Endothelial cell of umbilical vein (primary cell): ENCODE measurements at regions not wholly inside any gene's neighbourhood (a gene's known extent, or its start where the extent isn't known, plus 50 kb on each side); places are given as distances from the start of the nearest gene placed in this dataset.

Source experiments
- BruUV-seq: library from RNA; stranded (reverse); fragments of 400-500 nt; replicated peaks from 2 replicates; lab custom pipeline; 2021; lab: Mats Ljungman, UMichigan
- CTCF ChIA-PET: fragments of 300-600, 350-600 bp; sonication (Branson Sonifier 250); formaldehyde crosslinking; loops from one replicate; lab custom pipeline; 2021; ENCODE audit warnings: antibody characterized with exemption, inconsistent platforms; lab: Charles Lee
- POLR2A ChIA-PET: fragments of 300-600, 350-600 bp; sonication (Branson Sonifier 250); formaldehyde crosslinking; loops from one replicate; lab custom pipeline; 2021; ENCODE audit warnings: antibody characterized with exemption, inconsistent platforms; lab: Charles Lee
- DNase-seq: peaks from one replicate; pipeline ENCODE4 v3.0.0-alpha.2; 2011; ENCODE audit warnings: low read depth, low spot score
- FAIRE-seq: peaks from 2 replicates; lab custom pipeline; 2011; peaks lifted over from hg19 to GRCh38; lab: Jason Lieb, UNC
- H2AFZ ChIP-seq: 2 replicates; pipeline ENCODE4 v1.6.0; 2012; ENCODE audit warnings: low read depth, low read length, control low read depth, inconsistent platforms
- H3K27ac ChIP-seq: 2 replicates; pipeline ENCODE4 v1.5.1; 2011; ENCODE audit warnings: low read depth, mild to moderate bottlenecking, control low read depth, low read length, moderate library complexity; ENCODE audit not compliant: insufficient read depth
- H3K27me3 ChIP-seq, 2 experiments: 2 replicates each; pipeline versions ENCODE4 v1.6.0 to v1.6.1; 2011; ENCODE audit warnings: low read length in 2 of 2, mixed read lengths in 1 of 2; ENCODE audit not compliant: control insufficient read depth in 2 of 2, insufficient read depth in 2 of 2
- H3K36me3 ChIP-seq, 2 experiments: 2 replicates in 1 of 2; 3 replicates in 1 of 2; pipeline ENCODE4 v1.5.1; 2011; ENCODE audit warnings: low read length in 2 of 2, mild to moderate bottlenecking in 1 of 2, moderate library complexity in 1 of 2; ENCODE audit not compliant: control insufficient read depth in 2 of 2, insufficient read depth in 2 of 2; ENCODE audit errors: extremely low read depth in 1 of 2
- H3K4me1 ChIP-seq: 3 replicates; pipeline ENCODE4 v1.5.1; 2011; ENCODE audit warnings: mild to moderate bottlenecking, low read length; ENCODE audit not compliant: control insufficient read depth, insufficient read depth; ENCODE audit errors: extremely low read depth
- H3K4me2 ChIP-seq: 2 replicates; pipeline ENCODE4 v1.6.1; 2011; ENCODE audit warnings: low read length, control low read depth, mixed read lengths; ENCODE audit not compliant: insufficient read depth
- H3K4me3 ChIP-seq, 3 experiments: fragments of 200-600 bp in 1 of 3; sonication (generic), shearing (Covaris generic) in 1 of 3; replicated peaks in 1 of 3; 2 replicates each; pipeline ENCODE4 v1.5.1; 2011 to 2016; ENCODE audit warnings: control low read depth in 3 of 3, low read length in 3 of 3, mild to moderate bottlenecking in 2 of 3, inconsistent platforms in 1 of 3, low read depth in 1 of 3, moderate library complexity in 1 of 3; ENCODE audit not compliant: insufficient read depth in 1 of 3
- H3K79me2 ChIP-seq: 2 replicates; pipeline ENCODE4 v1.6.0; 2012; ENCODE audit warnings: low read length, inconsistent platforms; ENCODE audit not compliant: control insufficient read depth, insufficient read depth
- H3K9ac ChIP-seq: replicated peaks from 2 replicates; pipeline ENCODE3; 2011; ENCODE audit warnings: low read length, control low read depth; ENCODE audit not compliant: insufficient read depth; ENCODE audit errors: extremely low read depth
- H3K9me1 ChIP-seq: replicated peaks from 3 replicates; pipeline ENCODE4 v1.6.0; 2011; ENCODE audit warnings: mild to moderate bottlenecking, low read length; ENCODE audit not compliant: control insufficient read depth, insufficient read depth; ENCODE audit errors: extremely low read depth
- H3K9me3 ChIP-seq: replicated peaks from 2 replicates; pipeline ENCODE4 v1.5.1; 2012; ENCODE audit warnings: low read length, inconsistent platforms; ENCODE audit not compliant: control insufficient read depth, insufficient read depth
- H4K20me1 ChIP-seq: replicated peaks from 2 replicates; pipeline ENCODE3; 2011; ENCODE audit warnings: mild to moderate bottlenecking, low read length; ENCODE audit not compliant: control insufficient read depth, insufficient read depth; ENCODE audit errors: extremely low read depth
- CTCF ChIP-seq, 2 donors: IDR thresholded peaks; 1 replicate in 1 of 2; 2 replicates in 1 of 2; pipeline ENCODE4 v1.5.1; 2011; ENCODE audit warnings: low read length in 2 of 2, mild to moderate bottlenecking in 2 of 2, moderate library complexity in 2 of 2, control low read depth in 1 of 2, inconsistent platforms in 1 of 2, low read depth in 1 of 2; ENCODE audit not compliant: insufficient read depth in 1 of 2; ENCODE audit errors: extremely low read depth in 1 of 2
- EZH2 ChIP-seq: IDR thresholded peaks from 2 replicates; pipeline ENCODE4 v1.6.1; 2012; ENCODE audit warnings: borderline replicate concordance, low read depth, mild to moderate bottlenecking, moderate library complexity, low read length, inconsistent platforms; ENCODE audit not compliant: severe bottlenecking
- FOS ChIP-seq: IDR thresholded peaks from 2 replicates; pipeline ENCODE4 v1.6.1; 2011; ENCODE audit warnings: mild to moderate bottlenecking, low read length, moderate library complexity, borderline replicate concordance; ENCODE audit not compliant: insufficient read depth
- GATA2 ChIP-seq: IDR thresholded peaks from 2 replicates; pipeline ENCODE4 v1.7.0; 2011; ENCODE audit warnings: low read depth, mild to moderate bottlenecking, moderate library complexity, mixed read lengths, low read length; ENCODE audit not compliant: insufficient read length, insufficient read depth
- JUN ChIP-seq: IDR thresholded peaks from 2 replicates; pipeline ENCODE4 v1.6.1; 2011; ENCODE audit warnings: borderline replicate concordance, low read depth; ENCODE audit not compliant: insufficient read length, insufficient read depth
- MAX ChIP-seq: IDR thresholded peaks from 2 replicates; pipeline ENCODE4 v1.6.1; 2011; ENCODE audit not compliant: insufficient read depth, insufficient read length
- MYC ChIP-seq: IDR thresholded peaks from one replicate; pipeline ENCODE4 v1.6.1; 2011; ENCODE audit warnings: mild to moderate bottlenecking, low read depth, low read length
- POLR2A ChIP-seq: IDR thresholded peaks from 2 replicates; pipeline ENCODE4 v1.6.1; 2012; ENCODE audit warnings: low read depth, mild to moderate bottlenecking, control low read depth, low read length
- POLR2AphosphoS5 ChIP-seq: IDR thresholded peaks from 2 replicates; pipeline ENCODE4 v1.6.1; 2012; ENCODE audit warnings: low read depth, mild to moderate bottlenecking, control low read depth, low read length, moderate library complexity; ENCODE audit not compliant: insufficient read depth
- dilution Hi-C: fragments of 300-500 bp; cut with MboI; formaldehyde crosslinking; loops from one replicate; pipeline ENCODE4 v1.15.0; 2019; ENCODE audit warnings: low sequenced_read_pairs; ENCODE audit not compliant: extremely low pct_ligation_motif_present
- intact Hi-C: fragments of 100-400 bp; cut with micrococcal nuclease; formaldehyde crosslinking; loops from one replicate; pipeline ENCODE4 v1.10.0; 2022

GRCh38 chr2:114083717-114084387 lies 194.0 kb downstream of the ACTR3 start:
- intact Hi-C loops (no loop called here), dilution Hi-C loops (no loop called here)
- POLR2A ChIA-PET = no interaction called here
- Histone ChIP-seq H4K20me1 (no peaks in the 10 kb centered on the region), H3K36me3 (no peaks in the 10 kb centered on the region), H3K27me3 (no peaks in the 10 kb centered on the region), H3K9me1 (no peaks in the 10 kb centered on the region), H3K9me3 (no peaks in the 10 kb centered on the region), H3K4me2 (no peak overlapping the region), H3K9ac (no peak overlapping the region), H3K79me2 (no peaks in the 10 kb centered on the region), H3K27ac (no peak overlapping the region), H3K4me3 (no peak overlapping the region), H2AFZ (no peak overlapping the region), H3K4me1 (no peaks in the 10 kb centered on the region)
- no peak for FAIRE-seq
- no peak for DNase-seq
- no TSS peak for BruUV-seq
- CTCF ChIA-PET = no interaction called here
- TF ChIP-seq POLR2AphosphoS5 = no peak
- TF ChIP-seq MYC = no peak
- TF ChIP-seq FOS = no peak
- TF ChIP-seq POLR2A = no peak
- TF ChIP-seq GATA2 = no peak
- no peak for TF ChIP-seq JUN
- no peak for TF ChIP-seq EZH2
- TF ChIP-seq CTCF (IDR thresholded peaks at IDR 0.05; ENCODE audit: extremely low read depth in 1 of 2, insufficient read depth in 1 of 2, low read depth in 1 of 2, low read length in 2 of 2) = no peak
- TF ChIP-seq MAX = no peak
